ENCODE measurements at regions not wholly inside any gene's neighbourhood (a gene's known extent, or its start where the extent isn't known, plus 50 kb on each side); places are given as distances from the start of the nearest gene placed in this dataset.

- no peak for DNase-seq
- no peak overlapping the region for H3K4me3 ChIP-seq (ENCODE audit: low read depth, low read length)
- no CpG with 5 or more reads among the region's 4 CpGs for WGBS (ENCODE audit: extremely low coverage, insufficient coverage, insufficient read length)
These were observed 289.3 kb upstream of the LINC00305 start for GRCh38 chr18:64438178-64438577.

GRCh38 chr18:64436111-64436510, 287.2 kb upstream of the LINC00305 start:
- no CpG with 5 or more reads among the region's 1 CpG for WGBS (ENCODE audit: extremely low coverage, insufficient coverage, insufficient read length)
- Histone ChIP-seq H2BK12ac (ENCODE audit: low read length) (no peak overlapping the region), H3K18ac (ENCODE audit: low read length) (no peak overlapping the region), H2AK5ac (ENCODE audit: low read length) (no peak overlapping the region), H3K14ac (ENCODE audit: low read length) (no peak overlapping the region), H3K4me2 (ENCODE audit: low read length) (no peak overlapping the region), H3K27ac (ENCODE audit: low read depth, low read length) (no peak overlapping the region), H3K23ac (ENCODE audit: low read length) (no peak overlapping the region), H3K4me1 (ENCODE audit: control insufficient read depth in 1 of 2, insufficient read depth in 2 of 2, low read length in 2 of 2) (no peaks in the 10 kb centered on the region), H4K12ac (ENCODE audit: low read depth, low read length) (no peak overlapping the region), H3K36me3 (ENCODE audit: control insufficient read depth in 1 of 2, insufficient read depth in 2 of 2, low read length in 2 of 2) (no peaks in the 10 kb centered on the region), H3K27me3 (ENCODE audit: insufficient read depth, low read length) (no peaks in the 10 kb centered on the region), H2BK5ac (ENCODE audit: low read depth, low read length, poor library complexity) (no peak overlapping the region), H3K4me3 (ENCODE audit: low read depth, low read length) (no peak overlapping the region), H3K9me3 (ENCODE audit: insufficient read depth, low read depth, low read length) (no peaks in the 10 kb centered on the region), H2BK120ac (ENCODE audit: insufficient read depth, low read length, poor library complexity) (no peak overlapping the region), H3K79me2 (ENCODE audit: control insufficient read depth, insufficient read depth, low read length, poor library complexity) (no peaks in the 10 kb centered on the region), H2AFZ (ENCODE audit: insufficient read depth, low read length, poor library complexity) (no peak overlapping the region), H3K4ac (ENCODE audit: low read depth, low read length) (no peak overlapping the region), H3K79me1 (ENCODE audit: low read length) (no peaks in the 10 kb centered on the region), H4K8ac (ENCODE audit: low read depth, low read length) (no peak overlapping the region), H3K9ac (ENCODE audit: low read length) (no peak overlapping the region), H4K91ac (ENCODE audit: low read depth, low read length) (no peak overlapping the region)
- DNase-seq, result no peak

More at GRCh38 chr18:64438178-64438577, 289.3 kb upstream of the LINC00305 start:
- Histone ChIP-seq H4K12ac (ENCODE audit: low read depth, low read length) (no peak overlapping the region), H3K23ac (ENCODE audit: low read length) (no peak overlapping the region), H3K9ac (ENCODE audit: low read length) (no peak overlapping the region), H3K27ac (ENCODE audit: low read depth, low read length) (no peak overlapping the region), H2AFZ (ENCODE audit: insufficient read depth, low read length, poor library complexity) (no peak overlapping the region), H3K9me3 (ENCODE audit: insufficient read depth, low read depth, low read length) (no peaks in the 10 kb centered on the region), H3K18ac (ENCODE audit: low read length) (no peak overlapping the region), H4K91ac (ENCODE audit: low read depth, low read length) (no peak overlapping the region), H2AK5ac (ENCODE audit: low read length) (no peak overlapping the region), H2BK5ac (ENCODE audit: low read depth, low read length, poor library complexity) (no peak overlapping the region), H3K4me2 (ENCODE audit: low read length) (no peak overlapping the region), H3K79me1 (ENCODE audit: low read length) (no peaks in the 10 kb centered on the region), H3K27me3 (ENCODE audit: insufficient read depth, low read length) (no peaks in the 10 kb centered on the region), H2BK12ac (ENCODE audit: low read length) (no peak overlapping the region), H3K36me3 (ENCODE audit: control insufficient read depth in 1 of 2, insufficient read depth in 2 of 2, low read length in 2 of 2) (no peaks in the 10 kb centered on the region), H3K4ac (ENCODE audit: low read depth, low read length) (no peak overlapping the region), H3K4me1 (ENCODE audit: control insufficient read depth in 1 of 2, insufficient read depth in 2 of 2, low read length in 2 of 2) (no peaks in the 10 kb centered on the region), H4K8ac (ENCODE audit: low read depth, low read length) (no peak overlapping the region), H3K79me2 (ENCODE audit: control insufficient read depth, insufficient read depth, low read length, poor library complexity) (no peaks in the 10 kb centered on the region), H3K14ac (ENCODE audit: low read length) (no peak overlapping the region), H2BK120ac (ENCODE audit: insufficient read depth, low read length, poor library complexity) (no peak overlapping the region)

GRCh38 chr18:64419156-64419555, 270.3 kb upstream of the LINC00305 start:
- H3K14ac ChIP-seq (ENCODE audit: low read length), result no peak overlapping the region
- H4K91ac ChIP-seq (ENCODE audit: low read depth, low read length), result no peak overlapping the region
- no peak overlapping the region for H3K23ac ChIP-seq (ENCODE audit: low read length)
- H3K36me3 ChIP-seq (ENCODE audit: control insufficient read depth in 1 of 2, insufficient read depth in 2 of 2, low read length in 2 of 2), result no peaks in the 10 kb centered on the region
- H4K12ac ChIP-seq (ENCODE audit: low read depth, low read length), result no peak overlapping the region
- H2BK120ac ChIP-seq (ENCODE audit: insufficient read depth, low read length, poor library complexity), result no peak overlapping the region
- H3K79me1 ChIP-seq (ENCODE audit: low read length), result no peaks in the 10 kb centered on the region
- no peak overlapping the region for H3K18ac ChIP-seq (ENCODE audit: low read length)
- no peak for DNase-seq
- no peaks in the 10 kb centered on the region for H3K27me3 ChIP-seq (ENCODE audit: insufficient read depth, low read length)
- no CpG with 5 or more reads among the region's 2 CpGs for WGBS (ENCODE audit: extremely low coverage, insufficient coverage, insufficient read length)
- H4K8ac ChIP-seq (ENCODE audit: low read depth, low read length), result no peak overlapping the region
- no peak overlapping the region for H2AK5ac ChIP-seq (ENCODE audit: low read length)
- H3K9ac ChIP-seq (ENCODE audit: low read length), result no peak overlapping the region
- no peak overlapping the region for H2BK5ac ChIP-seq (ENCODE audit: low read depth, low read length, poor library complexity)
- no peak overlapping the region for H2AFZ ChIP-seq (ENCODE audit: insufficient read depth, low read length, poor library complexity)
- H3K4ac ChIP-seq (ENCODE audit: low read depth, low read length), result no peak overlapping the region
- no peaks in the 10 kb centered on the region for H3K4me1 ChIP-seq (ENCODE audit: control insufficient read depth in 1 of 2, insufficient read depth in 2 of 2, low read length in 2 of 2)
- no peak overlapping the region for H3K4me2 ChIP-seq (ENCODE audit: low read length)
- H3K27ac ChIP-seq (ENCODE audit: low read depth, low read length), result no peak overlapping the region
- no peaks in the 10 kb centered on the region for H3K9me3 ChIP-seq (ENCODE audit: insufficient read depth, low read depth, low read length)
- no peak overlapping the region for H3K4me3 ChIP-seq (ENCODE audit: low read depth, low read length)
- H3K79me2 ChIP-seq (ENCODE audit: control insufficient read depth, insufficient read depth, low read length, poor library complexity), result no peaks in the 10 kb centered on the region
- H2BK12ac ChIP-seq (ENCODE audit: low read length), result no peak overlapping the region

GRCh38 chr18:64416990-64417389, 268.1 kb upstream of the LINC00305 start:
- Histone ChIP-seq H3K79me2 (ENCODE audit: control insufficient read depth, insufficient read depth, low read length, poor library complexity) (no peaks in the 10 kb centered on the region), H3K18ac (ENCODE audit: low read length) (no peak overlapping the region), H4K12ac (ENCODE audit: low read depth, low read length) (no peak overlapping the region), H3K14ac (ENCODE audit: low read length) (no peak overlapping the region), H2BK120ac (ENCODE audit: insufficient read depth, low read length, poor library complexity) (no peak overlapping the region), H4K91ac (ENCODE audit: low read depth, low read length) (no peak overlapping the region), H2AK5ac (ENCODE audit: low read length) (no peak overlapping the region), H3K27me3 (ENCODE audit: insufficient read depth, low read length) (no peaks in the 10 kb centered on the region), H3K9ac (ENCODE audit: low read length) (no peak overlapping the region), H3K9me3 (ENCODE audit: insufficient read depth, low read depth, low read length) (no peaks in the 10 kb centered on the region), H3K4ac (ENCODE audit: low read depth, low read length) (no peak overlapping the region), H3K23ac (ENCODE audit: low read length) (no peak overlapping the region), H2AFZ (ENCODE audit: insufficient read depth, low read length, poor library complexity) (no peak overlapping the region), H2BK12ac (ENCODE audit: low read length) (no peak overlapping the region), H3K27ac (ENCODE audit: low read depth, low read length) (no peak overlapping the region), H3K36me3 (ENCODE audit: control insufficient read depth in 1 of 2, insufficient read depth in 2 of 2, low read length in 2 of 2) (no peaks in the 10 kb centered on the region), H3K4me2 (ENCODE audit: low read length) (no peak overlapping the region), H3K4me1 (ENCODE audit: control insufficient read depth in 1 of 2, insufficient read depth in 2 of 2, low read length in 2 of 2) (no peaks in the 10 kb centered on the region), H2BK5ac (ENCODE audit: low read depth, low read length, poor library complexity) (no peak overlapping the region), H3K79me1 (ENCODE audit: low read length) (no peaks in the 10 kb centered on the region), H4K8ac (ENCODE audit: low read depth, low read length) (no peak overlapping the region), H3K4me3 (ENCODE audit: low read depth, low read length) (no peak overlapping the region)
- WGBS (ENCODE audit: extremely low coverage, insufficient coverage, insufficient read length), result no CpG with 5 or more reads among the region's 1 CpG
- no peak for DNase-seq

Data from trophoblast cell (in vitro differentiated cells and primary cell).